ENCODE measurements at regions not wholly inside any gene's neighbourhood (a gene's known extent, or its start where the extent isn't known, plus 50 kb on each side); places are given as distances from the start of the nearest gene placed in this dataset.

DNA sequence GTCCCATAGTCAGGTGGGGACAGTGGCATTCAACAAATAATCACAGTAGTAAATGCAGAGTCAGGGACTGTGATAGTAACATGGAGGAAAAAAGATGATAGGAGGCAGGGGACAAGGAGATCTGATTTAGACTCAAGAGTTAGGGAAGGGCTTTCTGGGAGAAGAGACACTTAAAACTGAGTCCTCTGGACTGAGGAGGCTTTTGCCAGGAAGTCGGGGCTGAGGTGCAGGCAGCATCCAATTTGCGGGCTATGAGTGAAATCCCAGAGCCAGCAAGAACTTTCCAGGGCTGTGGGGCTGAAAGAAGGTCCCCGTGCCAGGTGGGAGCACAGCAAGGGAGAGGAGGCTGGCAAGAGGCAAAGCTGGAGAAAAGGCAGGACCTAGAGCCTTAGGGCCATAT lies 124.1 kb downstream of the KIF4B start:
- ATAC-seq, result no peak
- no peak for TF ChIP-seq CSDC2 (CRISPR knock-in tag; IDR thresholded peaks at IDR 0.05)

DNA sequence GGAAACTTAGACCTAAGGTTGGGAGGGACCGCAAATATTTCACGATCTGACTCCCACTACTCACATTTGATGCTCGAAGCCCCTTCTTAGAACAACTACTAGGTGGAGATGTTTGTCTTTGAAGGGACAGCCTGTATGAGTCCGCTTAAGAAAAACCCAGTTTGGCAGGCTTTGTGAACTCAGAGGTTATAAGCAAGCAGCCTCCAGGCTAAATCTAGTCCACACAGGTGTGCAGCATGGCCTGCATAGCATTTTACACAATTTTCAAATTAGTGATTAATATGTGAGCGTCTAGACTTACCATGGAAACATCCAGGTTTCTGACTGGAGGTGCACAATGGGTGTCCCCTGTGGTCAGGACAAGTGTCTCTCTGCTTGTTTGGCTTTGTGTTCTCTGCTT lies 127.1 kb downstream of the KIF4B start:
- TF ChIP-seq ZC3H10 (CRISPR knock-in tag; IDR thresholded peaks at IDR 0.05) (no peak), TCF4 (CRISPR knock-in tag; IDR thresholded peaks at IDR 0.05; ENCODE audit: borderline replicate concordance) (no peak), OSR1 (CRISPR knock-in tag; IDR thresholded peaks at IDR 0.05) (no peak), RARB (CRISPR knock-in tag; IDR thresholded peaks at IDR 0.05) (no peak), ESRRG (CRISPR knock-in tag; IDR thresholded peaks at IDR 0.05) (no peak), ZFP3 (CRISPR knock-in tag; IDR thresholded peaks at IDR 0.05) (no peak), ZFP30 (CRISPR knock-in tag; IDR thresholded peaks at IDR 0.05) (no peak), GLIS3 (CRISPR knock-in tag; IDR thresholded peaks at IDR 0.05) (no peak), ZNF8 (CRISPR knock-in tag; IDR thresholded peaks at IDR 0.05) (no peak), PPARA (CRISPR knock-in tag; IDR thresholded peaks at IDR 0.05; ENCODE audit: borderline replicate concordance) (no peak), TOX (CRISPR knock-in tag; IDR thresholded peaks at IDR 0.05; ENCODE audit: borderline replicate concordance) (no peak), ZNF565 (CRISPR knock-in tag; conservative IDR thresholded peaks at IDR 0.05; ENCODE audit: low read depth) (no peak), ZNF70 (CRISPR knock-in tag; IDR thresholded peaks at IDR 0.05) (no peak), ARNTL (CRISPR knock-in tag; IDR thresholded peaks at IDR 0.05; ENCODE audit: borderline replicate concordance, low read depth) (no peak), BACH2 (CRISPR knock-in tag; IDR thresholded peaks at IDR 0.05; ENCODE audit: borderline replicate concordance) (no peak), SNAI2 (CRISPR knock-in tag; IDR thresholded peaks at IDR 0.05) (no peak)
- TF ChIP-seq, protein P1, sequence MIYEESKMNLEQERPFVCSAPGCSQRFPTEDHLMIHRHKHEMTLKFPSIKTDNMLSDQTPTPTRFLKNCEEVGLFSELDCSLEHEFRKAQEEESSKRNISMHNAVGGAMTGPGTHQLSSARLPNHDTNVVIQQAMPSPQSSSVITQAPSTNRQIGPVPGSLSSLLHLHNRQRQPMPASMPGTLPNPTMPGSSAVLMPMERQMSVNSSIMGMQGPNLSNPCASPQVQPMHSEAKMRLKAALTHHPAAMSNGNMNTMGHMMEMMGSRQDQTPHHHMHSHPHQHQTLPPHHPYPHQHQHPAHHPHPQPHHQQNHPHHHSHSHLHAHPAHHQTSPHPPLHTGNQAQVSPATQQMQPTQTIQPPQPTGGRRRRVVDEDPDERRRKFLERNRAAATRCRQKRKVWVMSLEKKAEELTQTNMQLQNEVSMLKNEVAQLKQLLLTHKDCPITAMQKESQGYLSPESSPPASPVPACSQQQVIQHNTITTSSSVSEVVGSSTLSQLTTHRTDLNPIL (CRISPR knock-in tag; IDR thresholded peaks at IDR 0.05; ENCODE audit: low read depth), result no peak
- TF ChIP-seq, protein P2, sequence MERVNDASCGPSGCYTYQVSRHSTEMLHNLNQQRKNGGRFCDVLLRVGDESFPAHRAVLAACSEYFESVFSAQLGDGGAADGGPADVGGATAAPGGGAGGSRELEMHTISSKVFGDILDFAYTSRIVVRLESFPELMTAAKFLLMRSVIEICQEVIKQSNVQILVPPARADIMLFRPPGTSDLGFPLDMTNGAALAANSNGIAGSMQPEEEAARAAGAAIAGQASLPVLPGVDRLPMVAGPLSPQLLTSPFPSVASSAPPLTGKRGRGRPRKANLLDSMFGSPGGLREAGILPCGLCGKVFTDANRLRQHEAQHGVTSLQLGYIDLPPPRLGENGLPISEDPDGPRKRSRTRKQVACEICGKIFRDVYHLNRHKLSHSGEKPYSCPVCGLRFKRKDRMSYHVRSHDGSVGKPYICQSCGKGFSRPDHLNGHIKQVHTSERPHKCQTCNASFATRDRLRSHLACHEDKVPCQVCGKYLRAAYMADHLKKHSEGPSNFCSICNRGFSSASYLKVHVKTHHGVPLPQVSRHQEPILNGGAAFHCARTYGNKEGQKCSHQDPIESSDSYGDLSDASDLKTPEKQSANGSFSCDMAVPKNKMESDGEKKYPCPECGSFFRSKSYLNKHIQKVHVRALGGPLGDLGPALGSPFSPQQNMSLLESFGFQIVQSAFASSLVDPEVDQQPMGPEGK (CRISPR knock-in tag; IDR thresholded peaks at IDR 0.05; ENCODE audit: borderline replicate concordance), result no peak
- TF ChIP-seq, protein P3, sequence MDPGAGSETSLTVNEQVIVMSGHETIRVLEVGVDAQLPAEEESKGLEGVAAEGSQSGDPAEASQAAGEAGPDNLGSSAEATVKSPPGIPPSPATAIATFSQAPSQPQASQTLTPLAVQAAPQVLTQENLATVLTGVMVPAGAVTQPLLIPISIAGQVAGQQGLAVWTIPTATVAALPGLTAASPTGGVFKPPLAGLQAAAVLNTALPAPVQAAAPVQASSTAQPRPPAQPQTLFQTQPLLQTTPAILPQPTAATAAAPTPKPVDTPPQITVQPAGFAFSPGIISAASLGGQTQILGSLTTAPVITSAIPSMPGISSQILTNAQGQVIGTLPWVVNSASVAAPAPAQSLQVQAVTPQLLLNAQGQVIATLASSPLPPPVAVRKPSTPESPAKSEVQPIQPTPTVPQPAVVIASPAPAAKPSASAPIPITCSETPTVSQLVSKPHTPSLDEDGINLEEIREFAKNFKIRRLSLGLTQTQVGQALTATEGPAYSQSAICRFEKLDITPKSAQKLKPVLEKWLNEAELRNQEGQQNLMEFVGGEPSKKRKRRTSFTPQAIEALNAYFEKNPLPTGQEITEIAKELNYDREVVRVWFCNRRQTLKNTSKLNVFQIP (CRISPR knock-in tag; IDR thresholded peaks at IDR 0.05; ENCODE audit: borderline replicate concordance, low read depth), result no peak
- TF ChIP-seq, protein P4, sequence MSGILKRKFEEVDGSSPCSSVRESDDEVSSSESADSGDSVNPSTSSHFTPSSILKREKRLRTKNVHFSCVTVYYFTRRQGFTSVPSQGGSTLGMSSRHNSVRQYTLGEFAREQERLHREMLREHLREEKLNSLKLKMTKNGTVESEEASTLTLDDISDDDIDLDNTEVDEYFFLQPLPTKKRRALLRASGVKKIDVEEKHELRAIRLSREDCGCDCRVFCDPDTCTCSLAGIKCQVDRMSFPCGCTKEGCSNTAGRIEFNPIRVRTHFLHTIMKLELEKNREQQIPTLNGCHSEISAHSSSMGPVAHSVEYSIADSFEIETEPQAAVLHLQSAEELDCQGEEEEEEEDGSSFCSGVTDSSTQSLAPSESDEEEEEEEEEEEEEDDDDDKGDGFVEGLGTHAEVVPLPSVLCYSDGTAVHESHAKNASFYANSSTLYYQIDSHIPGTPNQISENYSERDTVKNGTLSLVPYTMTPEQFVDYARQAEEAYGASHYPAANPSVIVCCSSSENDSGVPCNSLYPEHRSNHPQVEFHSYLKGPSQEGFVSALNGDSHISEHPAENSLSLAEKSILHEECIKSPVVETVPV (CRISPR knock-in tag; IDR thresholded peaks at IDR 0.05), result no peak
- no peak for ATAC-seq

DNA sequence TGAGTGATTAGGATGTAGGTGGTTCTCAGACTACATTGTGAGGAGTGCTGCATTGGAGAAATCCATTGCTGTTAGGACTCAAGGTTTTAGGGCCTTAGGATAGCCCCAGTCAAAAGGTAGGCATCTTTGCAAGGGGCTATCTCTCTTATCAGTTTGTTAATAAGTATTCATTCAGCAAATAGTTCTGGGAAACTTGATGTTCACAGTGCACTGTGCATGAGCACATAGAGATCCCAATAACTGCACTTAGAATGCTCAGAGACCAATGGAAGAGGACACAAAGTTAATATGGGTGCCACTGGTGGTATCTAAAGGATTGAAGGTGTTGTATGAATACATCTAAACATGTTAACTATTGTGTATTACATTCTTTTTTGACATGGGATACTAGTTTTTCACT lies 131.4 kb downstream of the KIF4B start:
- ATAC-seq, result no peak
- TF ChIP-seq GLIS3 (CRISPR knock-in tag; IDR thresholded peaks at IDR 0.05), result no peak
- no peak for TF ChIP-seq ZC3H10 (CRISPR knock-in tag; IDR thresholded peaks at IDR 0.05)
- no peak for TF ChIP-seq TOX (CRISPR knock-in tag; IDR thresholded peaks at IDR 0.05; ENCODE audit: borderline replicate concordance)

DNA sequence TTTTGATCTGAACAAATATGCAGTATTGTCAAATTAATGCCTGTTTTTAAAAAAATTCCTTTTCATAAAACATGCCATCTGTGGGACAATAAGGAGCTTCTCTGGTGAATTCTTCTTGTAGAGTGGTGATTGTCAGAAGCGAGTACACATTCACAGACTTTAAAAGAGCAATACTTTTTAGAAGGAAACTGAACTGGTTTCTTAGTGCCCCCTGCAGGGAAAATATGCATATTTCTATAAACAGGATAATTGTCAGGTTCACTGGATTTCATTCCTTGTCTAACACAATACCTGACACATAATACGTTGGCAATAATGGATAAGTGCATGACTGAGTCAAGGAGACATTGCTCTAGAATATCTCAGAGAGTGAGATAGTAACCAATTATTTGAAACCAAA lies 133.7 kb downstream of the KIF4B start:
- no peak for ATAC-seq
- TF ChIP-seq ARNTL (CRISPR knock-in tag; IDR thresholded peaks at IDR 0.05; ENCODE audit: borderline replicate concordance, low read depth), result no peak
- TF ChIP-seq CSDC2 (CRISPR knock-in tag; IDR thresholded peaks at IDR 0.05), result no peak
- TF ChIP-seq GLIS3 (CRISPR knock-in tag; IDR thresholded peaks at IDR 0.05), result no peak
- TF ChIP-seq PPARA (CRISPR knock-in tag; IDR thresholded peaks at IDR 0.05; ENCODE audit: borderline replicate concordance), result no peak
- no peak for TF ChIP-seq BACH2 (CRISPR knock-in tag; IDR thresholded peaks at IDR 0.05; ENCODE audit: borderline replicate concordance)

DNA sequence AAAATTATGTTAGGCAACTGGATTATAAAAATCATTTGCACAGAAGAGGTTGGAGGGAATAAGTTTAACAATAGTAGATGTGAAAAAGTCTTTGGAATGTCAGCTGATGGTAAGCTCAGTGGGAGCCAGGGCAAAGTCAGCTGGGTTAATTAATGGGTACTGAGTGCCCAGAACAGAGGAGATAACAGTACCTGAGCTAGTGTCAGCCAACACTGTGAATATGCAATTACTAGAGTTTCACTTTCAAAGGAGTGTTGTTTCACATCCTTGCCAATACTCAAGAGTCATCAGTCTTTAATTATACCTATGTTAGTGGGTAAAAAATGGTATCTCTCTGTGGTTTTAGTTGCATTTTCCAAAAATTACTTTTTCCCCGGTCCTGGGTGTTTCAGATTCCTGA lies 135.1 kb downstream of the KIF4B start:
- TF ChIP-seq ZNF8 (CRISPR knock-in tag; IDR thresholded peaks at IDR 0.05), result no peak
- TF ChIP-seq TCF4 (CRISPR knock-in tag; IDR thresholded peaks at IDR 0.05; ENCODE audit: borderline replicate concordance), result no peak
- TF ChIP-seq ZNF70 (CRISPR knock-in tag; IDR thresholded peaks at IDR 0.05), result no peak
- TF ChIP-seq, protein P5, sequence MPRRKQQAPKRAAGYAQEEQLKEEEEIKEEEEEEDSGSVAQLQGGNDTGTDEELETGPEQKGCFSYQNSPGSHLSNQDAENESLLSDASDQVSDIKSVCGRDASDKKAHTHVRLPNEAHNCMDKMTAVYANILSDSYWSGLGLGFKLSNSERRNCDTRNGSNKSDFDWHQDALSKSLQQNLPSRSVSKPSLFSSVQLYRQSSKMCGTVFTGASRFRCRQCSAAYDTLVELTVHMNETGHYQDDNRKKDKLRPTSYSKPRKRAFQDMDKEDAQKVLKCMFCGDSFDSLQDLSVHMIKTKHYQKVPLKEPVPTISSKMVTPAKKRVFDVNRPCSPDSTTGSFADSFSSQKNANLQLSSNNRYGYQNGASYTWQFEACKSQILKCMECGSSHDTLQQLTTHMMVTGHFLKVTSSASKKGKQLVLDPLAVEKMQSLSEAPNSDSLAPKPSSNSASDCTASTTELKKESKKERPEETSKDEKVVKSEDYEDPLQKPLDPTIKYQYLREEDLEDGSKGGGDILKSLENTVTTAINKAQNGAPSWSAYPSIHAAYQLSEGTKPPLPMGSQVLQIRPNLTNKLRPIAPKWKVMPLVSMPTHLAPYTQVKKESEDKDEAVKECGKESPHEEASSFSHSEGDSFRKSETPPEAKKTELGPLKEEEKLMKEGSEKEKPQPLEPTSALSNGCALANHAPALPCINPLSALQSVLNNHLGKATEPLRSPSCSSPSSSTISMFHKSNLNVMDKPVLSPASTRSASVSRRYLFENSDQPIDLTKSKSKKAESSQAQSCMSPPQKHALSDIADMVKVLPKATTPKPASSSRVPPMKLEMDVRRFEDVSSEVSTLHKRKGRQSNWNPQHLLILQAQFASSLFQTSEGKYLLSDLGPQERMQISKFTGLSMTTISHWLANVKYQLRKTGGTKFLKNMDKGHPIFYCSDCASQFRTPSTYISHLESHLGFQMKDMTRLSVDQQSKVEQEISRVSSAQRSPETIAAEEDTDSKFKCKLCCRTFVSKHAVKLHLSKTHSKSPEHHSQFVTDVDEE (CRISPR knock-in tag; IDR thresholded peaks at IDR 0.05), result no peak
- no peak for TF ChIP-seq CSDC2 (CRISPR knock-in tag; IDR thresholded peaks at IDR 0.05)
- TF ChIP-seq SNAI2 (CRISPR knock-in tag; IDR thresholded peaks at IDR 0.05), result no peak
- TF ChIP-seq ZC3H10 (CRISPR knock-in tag; IDR thresholded peaks at IDR 0.05), result no peak
- TF ChIP-seq ZNF565 (CRISPR knock-in tag; conservative IDR thresholded peaks at IDR 0.05; ENCODE audit: low read depth), result no peak
- no peak for TF ChIP-seq RARB (CRISPR knock-in tag; IDR thresholded peaks at IDR 0.05)
- TF ChIP-seq TOX (CRISPR knock-in tag; IDR thresholded peaks at IDR 0.05; ENCODE audit: borderline replicate concordance), result no peak
- no peak for TF ChIP-seq ARNTL (CRISPR knock-in tag; IDR thresholded peaks at IDR 0.05; ENCODE audit: borderline replicate concordance, low read depth)
- TF ChIP-seq, protein P2 (CRISPR knock-in tag; IDR thresholded peaks at IDR 0.05; ENCODE audit: borderline replicate concordance), result no peak
- no peak for TF ChIP-seq ZFP30 (CRISPR knock-in tag; IDR thresholded peaks at IDR 0.05)
- no peak for ATAC-seq

All from SK-N-SH treated with all-trans-retinoic acid at 6 μM for 48 hours (cell line).